GM11168 (cell line): ENCODE measurements at regions not wholly inside any gene's neighbourhood (a gene's known extent, or its start where the extent isn't known, plus 50 kb on each side); places are given as distances from the start of the nearest gene placed in this dataset.

Experiments used
- in situ Hi-C: fragments of 300-500 bp; cut with MboI; formaldehyde crosslinking; loops from one replicate; pipeline ENCODE4 v1.12.0; 2022; ENCODE audit warnings: low sequenced_read_pairs; ENCODE audit not compliant: unreplicated experiment

GRCh38 chr4:24315056-24315455 lies 269.3 kb downstream of the DHX15 start:
- in situ Hi-C loops = no loop called here

GRCh38 chr4:24312261-24312913 lies 272.0 kb downstream of the DHX15 start:
- in situ Hi-C loops = no loop called here

- in situ Hi-C loops = no loop called here
Observed at GRCh38 chr4:24303926-24304325, 280.4 kb downstream of the DHX15 start.

- in situ Hi-C loops = no loop called here
Observed at GRCh38 chr4:24298911-24299310, 285.4 kb downstream of the DHX15 start.

- in situ Hi-C loops = no loop called here
Observed at GRCh38 chr4:24287096-24287495, 297.3 kb downstream of the DHX15 start.

- in situ Hi-C loops = no loop called here
Observed at GRCh38 chr4:24285759-24286158, 298.6 kb downstream of the DHX15 start.

GRCh38 chr4:24282446-24282845 lies 301.9 kb downstream of the DHX15 start:
- in situ Hi-C loops = no loop called here

- in situ Hi-C loops = no loop called here
Observed at GRCh38 chr4:24279911-24280375, 304.4 kb downstream of the DHX15 start.

- in situ Hi-C loops = no loop called here
Observed at GRCh38 chr4:24279469-24279868, 304.9 kb downstream of the DHX15 start.

GRCh38 chr4:24278693-24279092 lies 305.7 kb downstream of the DHX15 start:
- in situ Hi-C loops = no loop called here

GRCh38 chr4:24274381-24274941 lies 309.9 kb downstream of the DHX15 start:
- in situ Hi-C loops = no loop called here

GRCh38 chr4:24273136-24273535 lies 311.2 kb downstream of the DHX15 start:
- in situ Hi-C loops = no loop called here

- in situ Hi-C loops = no loop called here
Observed at GRCh38 chr4:24266951-24267722, 317.2 kb downstream of the DHX15 start.

- in situ Hi-C loops = no loop called here
Observed at GRCh38 chr4:24265989-24266388, 318.4 kb downstream of the DHX15 start.

- in situ Hi-C loops = no loop called here
Observed at GRCh38 chr4:24262616-24263015, 321.7 kb downstream of the DHX15 start.

- in situ Hi-C loops = no loop called here
Observed at GRCh38 chr4:24262084-24262483, 322.3 kb downstream of the DHX15 start.

GRCh38 chr4:24260923-24261564 lies 323.3 kb downstream of the DHX15 start:
- in situ Hi-C loops = no loop called here

- in situ Hi-C loops = no loop called here
Observed at GRCh38 chr4:24260133-24260715, 324.1 kb downstream of the DHX15 start.

- in situ Hi-C loops = no loop called here
Observed at GRCh38 chr4:24256547-24256946, 327.8 kb downstream of the DHX15 start.

GRCh38 chr4:24256066-24256465 lies 328.3 kb downstream of the DHX15 start:
- in situ Hi-C loops = no loop called here

- in situ Hi-C loops = no loop called here
Observed at GRCh38 chr4:24252121-24252520, 332.2 kb downstream of the DHX15 start.
